ENCODE measurements at regions not wholly inside any gene's neighbourhood (a gene's known extent, or its start where the extent isn't known, plus 50 kb on each side); places are given as distances from the start of the nearest gene placed in this dataset.

DNA sequence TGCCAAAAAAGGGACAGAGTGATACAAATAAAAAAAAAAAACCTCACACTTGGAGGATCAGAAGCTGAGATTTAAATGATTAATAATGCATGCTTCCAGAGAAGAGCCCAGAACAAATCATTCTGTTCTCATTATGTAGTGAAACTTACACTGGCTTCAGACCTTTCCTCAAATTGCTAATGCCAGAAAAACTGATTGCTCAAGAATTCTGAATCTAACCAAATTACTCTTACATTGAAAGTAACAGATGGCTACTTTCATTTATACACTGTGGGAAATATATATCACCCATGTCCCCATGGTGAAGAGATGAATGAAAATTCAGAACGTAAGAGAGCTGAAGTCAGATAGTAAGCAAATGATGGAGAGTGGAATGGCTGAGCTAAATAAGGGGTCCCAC is 85.9 kb upstream of the NSMCE3 start:
- TF ChIP-seq POLR2A (IDR thresholded peaks at IDR 0.05): no peak
- TF ChIP-seq, protein P1, sequence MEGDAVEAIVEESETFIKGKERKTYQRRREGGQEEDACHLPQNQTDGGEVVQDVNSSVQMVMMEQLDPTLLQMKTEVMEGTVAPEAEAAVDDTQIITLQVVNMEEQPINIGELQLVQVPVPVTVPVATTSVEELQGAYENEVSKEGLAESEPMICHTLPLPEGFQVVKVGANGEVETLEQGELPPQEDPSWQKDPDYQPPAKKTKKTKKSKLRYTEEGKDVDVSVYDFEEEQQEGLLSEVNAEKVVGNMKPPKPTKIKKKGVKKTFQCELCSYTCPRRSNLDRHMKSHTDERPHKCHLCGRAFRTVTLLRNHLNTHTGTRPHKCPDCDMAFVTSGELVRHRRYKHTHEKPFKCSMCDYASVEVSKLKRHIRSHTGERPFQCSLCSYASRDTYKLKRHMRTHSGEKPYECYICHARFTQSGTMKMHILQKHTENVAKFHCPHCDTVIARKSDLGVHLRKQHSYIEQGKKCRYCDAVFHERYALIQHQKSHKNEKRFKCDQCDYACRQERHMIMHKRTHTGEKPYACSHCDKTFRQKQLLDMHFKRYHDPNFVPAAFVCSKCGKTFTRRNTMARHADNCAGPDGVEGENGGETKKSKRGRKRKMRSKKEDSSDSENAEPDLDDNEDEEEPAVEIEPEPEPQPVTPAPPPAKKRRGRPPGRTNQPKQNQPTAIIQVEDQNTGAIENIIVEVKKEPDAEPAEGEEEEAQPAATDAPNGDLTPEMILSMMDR (IDR thresholded peaks at IDR 0.05): no peak
- TF ChIP-seq EP300 (IDR thresholded peaks at IDR 0.05): no peak

Data from stomach (tissue), 4 donors.